GM18498 (cell line): ENCODE measurements at regions not wholly inside any gene's neighbourhood (a gene's known extent, or its start where the extent isn't known, plus 50 kb on each side); places are given as distances from the start of the nearest gene placed in this dataset.
"Not testable (repeated sequence)": the region's sequence is repeated elsewhere in the genome, so short reads cannot be mapped to it uniquely, and the experiment has no call there.

Experiments
- ATAC-seq: cut with Tn5 transposase; IDR thresholded peaks from one replicate; pipeline ENCODE4 v1.9.1; 2021; ENCODE audit warnings: mild to moderate bottlenecking, moderate library complexity; ENCODE audit not compliant: unreplicated experiment

GRCh38 chr15:31433091-31433490 lies 106.5 kb downstream of the KLF13 start:
- ATAC-seq = no peak

GRCh38 chr15:31433574-31433973 lies 106.9 kb downstream of the KLF13 start:
- ATAC-seq = no peak

- ATAC-seq = no peak
These were observed 107.6 kb downstream of the KLF13 start for GRCh38 chr15:31434275-31434587.

GRCh38 chr15:31434588-31435260 lies 108.1 kb downstream of the KLF13 start:
- peak; percentile 52 for ATAC-seq

GRCh38 chr15:31435261-31435911 lies 108.8 kb downstream of the KLF13 start:
- peak; percentile 63 for ATAC-seq

GRCh38 chr15:31435912-31436628 lies 109.4 kb downstream of the KLF13 start:
- ATAC-seq = no peak

- no peak for ATAC-seq
These were observed 111.1 kb downstream of the KLF13 start for GRCh38 chr15:31437686-31438085.

GRCh38 chr15:31438601-31439265 lies 112.1 kb downstream of the KLF13 start:
- no peak for ATAC-seq

GRCh38 chr15:31439328-31439727 lies 112.7 kb downstream of the KLF13 start:
- no peak for ATAC-seq

GRCh38 chr15:31440216-31440615 lies 113.6 kb downstream of the KLF13 start:
- not testable (repeated sequence) for ATAC-seq

GRCh38 chr15:31440754-31441311 lies 114.2 kb downstream of the KLF13 start:
- ATAC-seq = peak; percentile 36

GRCh38 chr15:31442226-31442625 lies 115.6 kb downstream of the KLF13 start:
- ATAC-seq = no peak

GRCh38 chr15:31442699-31443111 lies 116.1 kb downstream of the KLF13 start:
- no peak for ATAC-seq

- ATAC-seq = no peak
These were observed 118.2 kb downstream of the KLF13 start for GRCh38 chr15:31444844-31445243.

- no peak for ATAC-seq
These were observed 119.9 kb downstream of the KLF13 start for GRCh38 chr15:31446546-31446945.

GRCh38 chr15:31447931-31448634 lies 121.4 kb downstream of the KLF13 start:
- no peak for ATAC-seq

- no peak for ATAC-seq
These were observed 122.0 kb downstream of the KLF13 start for GRCh38 chr15:31448635-31448979.

- no peak for ATAC-seq
These were observed 126.2 kb downstream of the KLF13 start for GRCh38 chr15:31452595-31453557.

- ATAC-seq = no peak
These were observed 127.1 kb downstream of the KLF13 start for GRCh38 chr15:31453558-31454318.
